NCI-H1694 (cell line): ENCODE measurements at regions not wholly inside any gene's neighbourhood (a gene's known extent, or its start where the extent isn't known, plus 50 kb on each side); places are given as distances from the start of the nearest gene placed in this dataset.
"Not testable (repeated sequence)": the region's sequence is repeated elsewhere in the genome, so short reads cannot be mapped to it uniquely, and the experiment has no call there.

Source experiments
- DNase-seq: peaks from one replicate; lab custom pipeline; 2025; lab: John Stamatoyannopoulos, UW

- DNase-seq, result no peak
These were observed 182.8 kb upstream of the TOX3 start for GRCh38 chr16:52729731-52730130.

- no peak for DNase-seq
These were observed 180.9 kb upstream of the TOX3 start for GRCh38 chr16:52727849-52728248.

DNA sequence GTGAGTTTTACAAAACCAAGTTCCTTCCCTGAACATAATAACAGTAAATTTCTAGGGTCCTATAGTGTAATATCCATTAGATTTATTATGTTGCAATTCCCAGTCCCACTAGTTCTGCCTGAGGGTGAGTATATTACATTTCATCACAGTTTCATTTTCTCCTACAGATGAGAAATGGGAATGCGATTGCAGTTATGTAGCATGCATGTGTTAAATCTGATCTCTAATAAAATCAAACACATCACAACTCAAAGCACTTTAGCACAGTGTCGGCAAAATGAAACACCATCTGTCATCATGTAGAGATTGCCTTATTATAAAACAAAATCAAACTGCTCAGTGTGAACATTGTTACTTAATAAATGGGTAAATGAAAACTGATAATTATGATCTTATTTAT is 180.5 kb upstream of the TOX3 start:
- no peak for DNase-seq

DNA sequence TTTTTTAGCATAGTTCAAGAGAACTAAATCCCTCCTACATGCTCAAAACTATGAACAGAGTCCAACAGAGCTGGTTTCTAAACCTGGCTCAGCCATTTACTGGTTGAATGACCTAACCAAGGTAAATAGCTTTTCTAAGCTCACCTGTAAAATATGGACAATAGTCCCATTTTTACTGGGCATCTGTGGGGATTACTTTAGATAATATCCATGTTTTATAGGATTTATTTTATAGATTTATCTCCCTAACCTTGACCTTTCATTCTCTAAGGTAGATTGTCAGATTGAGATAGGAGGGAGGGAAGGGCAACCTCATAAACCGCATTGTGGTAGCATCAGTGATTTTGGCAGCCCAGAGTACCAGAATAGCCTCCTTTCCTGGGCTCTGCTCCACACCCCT is 178.5 kb upstream of the TOX3 start:
- DNase-seq, result no peak

GRCh38 chr16:52725043-52725442 is 178.1 kb upstream of the TOX3 start:
- DNase-seq, result no peak

- DNase-seq, result no peak
These were observed 174.4 kb upstream of the TOX3 start for GRCh38 chr16:52721331-52721730.

GRCh38 chr16:52718046-52718445 is 171.1 kb upstream of the TOX3 start:
- DNase-seq, result no peak

DNA sequence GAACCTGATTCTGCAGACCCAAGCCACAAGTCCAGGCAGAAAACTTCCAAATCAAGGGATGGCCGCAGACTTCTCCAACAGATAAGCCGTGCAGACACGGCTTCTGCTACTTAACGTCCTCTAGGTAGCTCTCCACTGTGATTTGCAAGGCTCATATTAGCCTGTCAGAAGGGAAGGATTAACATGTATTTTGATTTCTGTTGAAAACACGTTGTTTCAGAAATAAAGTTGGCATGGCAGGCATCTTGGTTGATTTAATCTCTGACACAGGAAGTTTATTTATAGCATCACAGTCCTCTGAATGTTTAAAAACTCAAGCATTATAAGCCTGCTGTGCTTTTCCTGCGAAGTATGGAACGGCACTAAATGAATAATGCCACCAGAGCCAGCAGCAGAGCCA is 166.8 kb upstream of the TOX3 start:
- no peak for DNase-seq

DNA sequence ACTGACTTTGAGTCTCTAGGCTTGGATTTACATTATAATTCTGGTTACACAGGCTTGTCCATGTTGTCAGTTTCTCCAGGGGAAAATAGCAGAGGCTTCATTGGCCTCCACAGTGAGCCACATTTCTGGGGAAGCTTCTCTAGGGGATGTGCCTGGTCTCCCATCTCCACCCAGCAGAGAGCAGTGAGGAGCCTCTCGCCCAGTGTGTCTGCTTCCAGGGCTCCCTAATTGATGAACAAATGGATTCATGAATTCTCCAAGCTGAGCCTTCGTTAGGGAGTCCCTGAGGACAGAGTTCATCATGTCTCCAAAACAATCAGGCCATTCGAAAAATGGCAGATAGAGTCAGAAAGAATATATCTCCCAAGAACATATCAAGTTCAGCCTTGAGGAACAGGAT is 162.4 kb upstream of the TOX3 start:
- DNase-seq, result no peak

GRCh38 chr16:52708476-52708875 is 161.5 kb upstream of the TOX3 start:
- DNase-seq, result no peak

GRCh38 chr16:52707676-52708337 is 160.9 kb upstream of the TOX3 start:
- DNase-seq, result peak; percentile 22

GRCh38 chr16:52705122-52705521 is 158.2 kb upstream of the TOX3 start:
- peak; percentile 47 for DNase-seq

DNA sequence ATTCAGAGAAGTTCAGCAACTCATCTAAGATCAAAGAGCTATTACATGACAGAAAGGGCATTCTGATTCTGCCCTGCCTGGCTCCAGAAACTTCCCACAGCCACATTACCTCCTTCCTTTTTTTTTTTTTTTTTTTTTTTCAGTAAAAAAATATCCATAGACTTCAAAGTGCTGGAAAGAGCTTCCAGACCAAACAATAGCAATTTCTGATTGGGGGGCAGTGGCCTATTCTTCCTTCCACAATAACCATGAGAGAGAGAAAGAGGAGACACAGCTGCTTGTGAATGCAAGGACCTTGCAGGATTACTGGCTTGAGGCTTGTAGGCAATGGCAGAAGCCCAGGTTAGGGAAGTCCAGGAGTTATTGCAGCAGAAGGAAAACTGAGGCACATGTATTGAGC is 151.0 kb upstream of the TOX3 start:
- no peak for DNase-seq

DNA sequence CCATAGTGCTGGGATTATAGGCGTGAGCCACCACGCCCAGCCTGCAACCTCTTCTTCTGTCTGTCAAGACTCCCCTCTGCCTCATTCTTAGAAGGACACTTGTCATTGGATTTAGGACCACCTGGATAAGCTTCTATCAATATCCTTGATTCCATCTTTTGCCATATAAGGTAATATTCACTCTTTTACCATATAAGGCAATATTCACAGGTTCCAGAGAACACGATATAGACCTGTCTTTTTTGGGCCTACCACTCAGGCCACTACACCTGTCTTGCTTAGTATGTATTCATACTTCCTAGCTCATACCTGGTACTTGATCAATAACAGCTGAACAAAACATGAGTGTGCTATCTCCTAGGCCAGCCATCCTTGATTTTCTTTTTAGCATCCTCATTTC is 149.2 kb upstream of the TOX3 start:
- DNase-seq, result no peak

GRCh38 chr16:52690468-52690867 is 143.5 kb upstream of the TOX3 start:
- DNase-seq, result no peak

DNA sequence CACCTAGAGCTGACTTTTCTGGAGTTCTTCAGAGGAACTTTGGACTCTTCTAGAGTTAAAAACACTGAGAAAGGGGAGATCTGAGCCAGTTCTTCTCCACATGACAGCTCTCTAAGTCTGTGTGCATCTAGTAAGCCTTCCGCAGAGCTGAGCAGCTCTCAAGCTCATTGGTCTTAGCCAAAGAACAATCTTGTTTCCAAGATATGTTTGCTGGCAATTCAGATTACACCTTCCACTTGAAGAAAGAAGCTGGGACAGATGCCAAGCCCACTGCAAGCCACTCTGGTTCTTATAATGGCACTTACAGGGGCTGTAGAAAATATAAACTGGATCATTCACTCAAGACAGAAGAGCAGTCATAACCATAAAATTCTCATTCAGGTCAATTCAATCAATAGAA is 134.1 kb upstream of the TOX3 start:
- no peak for DNase-seq

GRCh38 chr16:52677501-52677900 is 130.6 kb upstream of the TOX3 start:
- DNase-seq, result no peak

DNA sequence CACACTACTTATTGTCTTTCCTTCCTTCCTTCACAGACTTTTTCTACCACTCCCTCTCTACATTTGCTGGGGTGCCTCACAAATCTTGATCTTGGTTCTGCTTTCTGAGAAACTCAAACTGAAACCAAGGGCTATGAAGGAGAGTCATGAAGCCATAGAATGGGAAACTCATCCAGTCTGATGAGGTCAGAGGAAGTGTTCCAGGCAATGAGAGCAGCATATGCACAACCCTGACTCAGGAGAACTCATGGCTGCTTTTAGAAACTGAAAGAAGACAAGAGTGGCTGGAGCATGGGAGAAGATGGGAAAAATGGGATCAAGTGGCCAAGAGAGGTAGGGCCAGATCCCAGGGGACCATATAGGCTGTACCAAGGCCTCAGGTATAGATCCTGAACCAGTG is 130.0 kb upstream of the TOX3 start:
- DNase-seq, result no peak

DNA sequence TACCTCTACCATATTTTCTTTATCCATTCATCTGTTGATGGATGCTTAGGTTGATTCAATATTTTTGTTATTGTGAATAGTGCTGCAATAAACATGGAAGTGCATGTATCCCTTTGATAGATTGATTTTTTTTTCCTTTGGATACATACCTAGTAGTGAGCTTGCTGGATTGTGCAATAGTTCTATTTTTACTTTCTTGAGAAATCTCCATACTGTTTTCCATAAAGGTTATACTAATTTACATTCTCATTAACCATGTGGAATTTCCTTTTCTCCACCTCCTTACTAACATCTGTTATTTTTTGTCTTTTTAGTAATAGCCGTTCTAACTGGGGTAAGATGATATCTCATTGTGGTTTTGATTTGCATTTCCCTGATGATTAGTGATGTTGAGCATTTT is 124.6 kb upstream of the TOX3 start:
- no peak for DNase-seq

GRCh38 chr16:52657924-52658323 is 111.0 kb upstream of the TOX3 start:
- DNase-seq, result no peak

DNA sequence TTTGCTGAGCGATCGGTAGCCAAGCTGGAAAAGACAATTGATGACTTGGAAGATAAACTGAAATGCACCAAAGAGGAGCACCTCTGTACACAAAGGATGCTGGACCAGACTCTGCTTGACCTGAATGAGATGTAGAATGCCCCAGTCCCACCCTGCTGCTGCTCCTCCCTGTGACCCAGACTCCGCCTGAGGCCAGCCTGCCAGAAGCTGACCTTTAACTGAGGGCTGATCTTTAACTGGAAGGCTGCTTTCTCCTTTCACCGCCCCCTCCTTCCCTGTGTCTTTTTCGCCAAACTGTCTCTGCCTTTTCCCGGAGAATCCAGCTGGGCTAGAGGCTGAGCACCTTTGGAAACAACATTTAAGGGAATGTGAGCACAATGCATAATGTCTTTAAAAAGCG is 109.0 kb upstream of the TOX3 start:
- DNase-seq, result not testable (repeated sequence)

DNA sequence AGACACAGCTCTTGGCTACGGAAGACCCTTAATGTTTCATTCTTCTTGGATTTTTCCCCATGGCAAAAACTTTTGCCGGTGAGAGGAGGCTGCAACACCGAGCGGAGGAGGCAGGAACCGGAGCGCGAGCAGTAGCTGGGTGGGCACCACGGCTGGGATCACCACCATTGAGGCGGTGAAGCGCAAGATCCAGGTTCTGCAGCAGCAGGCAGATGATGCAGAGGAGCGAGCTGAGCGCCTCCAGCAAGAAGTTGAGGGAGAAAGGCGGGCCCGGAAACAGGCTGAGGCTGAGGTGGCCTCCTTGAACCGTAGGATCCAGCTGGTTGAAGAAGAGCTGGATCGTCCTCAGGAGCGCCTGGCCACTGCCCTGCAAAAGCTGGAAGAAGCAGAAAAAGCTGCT is 108.2 kb upstream of the TOX3 start:
- DNase-seq, result not testable (repeated sequence)

DNA sequence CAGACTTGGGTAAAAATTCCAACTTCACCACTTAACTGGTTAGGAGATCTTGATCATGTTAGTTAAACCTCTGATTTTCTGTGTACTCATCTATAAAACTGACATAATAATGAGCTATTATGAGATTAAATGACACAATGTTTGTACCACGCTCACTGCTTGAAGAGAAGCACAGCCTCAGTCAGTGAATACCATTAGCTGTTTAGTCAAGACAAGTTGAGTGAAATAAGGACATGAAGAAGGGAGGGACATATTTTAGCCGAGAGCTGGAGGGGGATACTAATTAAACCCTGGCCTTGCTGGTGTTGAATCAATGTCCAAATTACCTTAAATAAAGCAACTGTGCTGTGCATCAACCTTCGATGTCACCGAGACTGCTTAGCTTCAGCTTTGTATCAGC is 105.1 kb upstream of the TOX3 start:
- no peak for DNase-seq

- no peak for DNase-seq
These were observed 103.8 kb upstream of the TOX3 start for GRCh38 chr16:52650789-52651188.

- DNase-seq, result no peak
These were observed 103.4 kb upstream of the TOX3 start for GRCh38 chr16:52650318-52650717.
